ENCODE measurements at regions not wholly inside any gene's neighbourhood (a gene's known extent, or its start where the extent isn't known, plus 50 kb on each side); places are given as distances from the start of the nearest gene placed in this dataset.

DNA sequence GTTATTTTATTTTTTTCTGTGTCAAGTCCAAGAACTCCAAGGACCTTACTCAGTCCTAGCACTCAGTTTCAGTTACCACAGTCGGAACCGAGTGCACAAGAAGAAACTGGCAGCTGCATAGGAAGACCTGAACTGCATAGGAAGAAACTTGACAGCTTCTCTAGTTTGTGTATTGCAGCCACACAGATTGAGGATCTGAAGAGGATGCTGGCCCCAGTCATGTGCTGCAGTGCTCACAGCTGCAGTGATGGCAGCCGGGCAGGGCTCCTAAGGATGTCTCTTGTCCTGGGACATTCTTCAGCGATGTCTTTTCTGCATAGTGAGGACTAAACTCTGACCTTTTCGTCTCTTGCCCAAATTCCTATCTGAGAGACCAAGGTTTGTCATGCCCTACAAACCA is 261.2 kb downstream of the STIM2 start:
- TF ChIP-seq, protein P1, sequence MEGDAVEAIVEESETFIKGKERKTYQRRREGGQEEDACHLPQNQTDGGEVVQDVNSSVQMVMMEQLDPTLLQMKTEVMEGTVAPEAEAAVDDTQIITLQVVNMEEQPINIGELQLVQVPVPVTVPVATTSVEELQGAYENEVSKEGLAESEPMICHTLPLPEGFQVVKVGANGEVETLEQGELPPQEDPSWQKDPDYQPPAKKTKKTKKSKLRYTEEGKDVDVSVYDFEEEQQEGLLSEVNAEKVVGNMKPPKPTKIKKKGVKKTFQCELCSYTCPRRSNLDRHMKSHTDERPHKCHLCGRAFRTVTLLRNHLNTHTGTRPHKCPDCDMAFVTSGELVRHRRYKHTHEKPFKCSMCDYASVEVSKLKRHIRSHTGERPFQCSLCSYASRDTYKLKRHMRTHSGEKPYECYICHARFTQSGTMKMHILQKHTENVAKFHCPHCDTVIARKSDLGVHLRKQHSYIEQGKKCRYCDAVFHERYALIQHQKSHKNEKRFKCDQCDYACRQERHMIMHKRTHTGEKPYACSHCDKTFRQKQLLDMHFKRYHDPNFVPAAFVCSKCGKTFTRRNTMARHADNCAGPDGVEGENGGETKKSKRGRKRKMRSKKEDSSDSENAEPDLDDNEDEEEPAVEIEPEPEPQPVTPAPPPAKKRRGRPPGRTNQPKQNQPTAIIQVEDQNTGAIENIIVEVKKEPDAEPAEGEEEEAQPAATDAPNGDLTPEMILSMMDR (IDR thresholded peaks at IDR 0.05): no peak
- TF ChIP-seq EP300 (IDR thresholded peaks at IDR 0.05): no peak

All from tibial nerve (tissue), 4 donors.